Ishikawa (cell line): ENCODE measurements at regions not wholly inside any gene's neighbourhood (a gene's known extent, or its start where the extent isn't known, plus 50 kb on each side); places are given as distances from the start of the nearest gene placed in this dataset.

Experiments
- CEBPB ChIP-seq: IDR thresholded peaks from 2 replicates; pipeline ENCODE4 v1.6.1; 2012
- CREB1 ChIP-seq: IDR thresholded peaks from 2 replicates; pipeline ENCODE4 v1.6.1; 2012; ENCODE audit warnings: low read depth
- EP300 ChIP-seq: IDR thresholded peaks from 2 replicates; pipeline ENCODE4 v1.6.1; 2012; ENCODE audit warnings: borderline replicate concordance
- FOXM1 ChIP-seq: IDR thresholded peaks from 2 replicates; pipeline ENCODE4 v1.6.1; 2012; ENCODE audit warnings: low read depth, borderline replicate concordance
- NFIC ChIP-seq: IDR thresholded peaks from 2 replicates; pipeline ENCODE4 v1.6.1; 2012
- RAD21 ChIP-seq: IDR thresholded peaks from 2 replicates; pipeline ENCODE4 v1.6.1; 2012; ENCODE audit warnings: low read depth
- TAF1 ChIP-seq: IDR thresholded peaks from 2 replicates; pipeline ENCODE4 v1.6.1; 2012; ENCODE audit warnings: low read depth, mild to moderate bottlenecking
- TCF12 ChIP-seq: IDR thresholded peaks from 2 replicates; pipeline ENCODE4 v1.6.1; 2012; ENCODE audit warnings: low read depth
- TEAD4 ChIP-seq: IDR thresholded peaks from 2 replicates; pipeline ENCODE4 v1.6.1; 2012
- TF ChIP-seq, protein P1 (sequence below): IDR thresholded peaks from 2 replicates; pipeline ENCODE4 v1.6.1; 2012; ENCODE audit warnings: low read depth, mild to moderate bottlenecking
- TF ChIP-seq, protein P2 (sequence below): IDR thresholded peaks from 2 replicates; pipeline ENCODE4 v1.6.1; 2012
- TF ChIP-seq, protein P3 (sequence below): IDR thresholded peaks from 2 replicates; pipeline ENCODE4 v1.6.1; 2012

DNA sequence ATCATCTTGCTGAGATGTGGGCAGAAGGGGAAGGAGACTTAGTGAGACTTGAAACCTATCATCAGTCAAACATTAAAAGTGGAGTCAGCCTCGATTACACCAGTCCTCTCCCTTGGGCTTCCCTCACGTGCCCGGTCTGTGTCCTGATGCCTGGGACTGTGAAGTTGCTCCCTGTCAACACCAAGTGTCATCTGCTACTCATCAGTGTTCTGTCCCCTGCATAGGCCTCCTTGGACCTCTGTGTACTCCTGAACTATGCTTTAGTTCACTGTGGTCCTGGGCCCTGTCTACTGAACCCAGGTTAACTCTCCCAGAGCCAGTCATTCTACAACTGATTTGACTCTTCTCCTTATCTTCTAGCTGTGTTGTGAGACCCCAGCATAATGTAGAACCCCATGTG is 506.3 kb downstream of the TYW1 start:
- TF ChIP-seq, protein P1, sequence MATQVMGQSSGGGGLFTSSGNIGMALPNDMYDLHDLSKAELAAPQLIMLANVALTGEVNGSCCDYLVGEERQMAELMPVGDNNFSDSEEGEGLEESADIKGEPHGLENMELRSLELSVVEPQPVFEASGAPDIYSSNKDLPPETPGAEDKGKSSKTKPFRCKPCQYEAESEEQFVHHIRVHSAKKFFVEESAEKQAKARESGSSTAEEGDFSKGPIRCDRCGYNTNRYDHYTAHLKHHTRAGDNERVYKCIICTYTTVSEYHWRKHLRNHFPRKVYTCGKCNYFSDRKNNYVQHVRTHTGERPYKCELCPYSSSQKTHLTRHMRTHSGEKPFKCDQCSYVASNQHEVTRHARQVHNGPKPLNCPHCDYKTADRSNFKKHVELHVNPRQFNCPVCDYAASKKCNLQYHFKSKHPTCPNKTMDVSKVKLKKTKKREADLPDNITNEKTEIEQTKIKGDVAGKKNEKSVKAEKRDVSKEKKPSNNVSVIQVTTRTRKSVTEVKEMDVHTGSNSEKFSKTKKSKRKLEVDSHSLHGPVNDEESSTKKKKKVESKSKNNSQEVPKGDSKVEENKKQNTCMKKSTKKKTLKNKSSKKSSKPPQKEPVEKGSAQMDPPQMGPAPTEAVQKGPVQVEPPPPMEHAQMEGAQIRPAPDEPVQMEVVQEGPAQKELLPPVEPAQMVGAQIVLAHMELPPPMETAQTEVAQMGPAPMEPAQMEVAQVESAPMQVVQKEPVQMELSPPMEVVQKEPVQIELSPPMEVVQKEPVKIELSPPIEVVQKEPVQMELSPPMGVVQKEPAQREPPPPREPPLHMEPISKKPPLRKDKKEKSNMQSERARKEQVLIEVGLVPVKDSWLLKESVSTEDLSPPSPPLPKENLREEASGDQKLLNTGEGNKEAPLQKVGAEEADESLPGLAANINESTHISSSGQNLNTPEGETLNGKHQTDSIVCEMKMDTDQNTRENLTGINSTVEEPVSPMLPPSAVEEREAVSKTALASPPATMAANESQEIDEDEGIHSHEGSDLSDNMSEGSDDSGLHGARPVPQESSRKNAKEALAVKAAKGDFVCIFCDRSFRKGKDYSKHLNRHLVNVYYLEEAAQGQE, result no peak
- TF ChIP-seq TCF12 (no peak), FOXM1 (no peak), TAF1 (no peak), EP300 (no peak), NFIC (no peak), CEBPB (no peak), RAD21 (no peak), CREB1 (no peak), TEAD4 (no peak)
- TF ChIP-seq, protein P2, sequence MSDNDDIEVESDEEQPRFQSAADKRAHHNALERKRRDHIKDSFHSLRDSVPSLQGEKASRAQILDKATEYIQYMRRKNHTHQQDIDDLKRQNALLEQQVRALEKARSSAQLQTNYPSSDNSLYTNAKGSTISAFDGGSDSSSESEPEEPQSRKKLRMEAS, result no peak
- TF ChIP-seq, protein P3, sequence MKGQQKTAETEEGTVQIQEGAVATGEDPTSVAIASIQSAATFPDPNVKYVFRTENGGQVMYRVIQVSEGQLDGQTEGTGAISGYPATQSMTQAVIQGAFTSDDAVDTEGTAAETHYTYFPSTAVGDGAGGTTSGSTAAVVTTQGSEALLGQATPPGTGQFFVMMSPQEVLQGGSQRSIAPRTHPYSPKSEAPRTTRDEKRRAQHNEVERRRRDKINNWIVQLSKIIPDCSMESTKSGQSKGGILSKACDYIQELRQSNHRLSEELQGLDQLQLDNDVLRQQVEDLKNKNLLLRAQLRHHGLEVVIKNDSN, result no peak
